Endothelial cell of umbilical vein (primary cell): ENCODE measurements at regions not wholly inside any gene's neighbourhood (a gene's known extent, or its start where the extent isn't known, plus 50 kb on each side); places are given as distances from the start of the nearest gene placed in this dataset.

ENCODE experiments used
- BruUV-seq: library from RNA; stranded (reverse); fragments of 400-500 nt; replicated peaks from 2 replicates; lab custom pipeline; 2021; lab: Mats Ljungman, UMichigan
- CTCF ChIA-PET: fragments of 300-600, 350-600 bp; sonication (Branson Sonifier 250); formaldehyde crosslinking; loops from one replicate; lab custom pipeline; 2021; ENCODE audit warnings: antibody characterized with exemption, inconsistent platforms; lab: Charles Lee
- POLR2A ChIA-PET: fragments of 300-600, 350-600 bp; sonication (Branson Sonifier 250); formaldehyde crosslinking; loops from one replicate; lab custom pipeline; 2021; ENCODE audit warnings: antibody characterized with exemption, inconsistent platforms; lab: Charles Lee
- DNase-seq: peaks from one replicate; pipeline ENCODE4 v3.0.0-alpha.2; 2011; ENCODE audit warnings: low read depth, low spot score
- FAIRE-seq: peaks from 2 replicates; lab custom pipeline; 2011; peaks lifted over from hg19 to GRCh38; lab: Jason Lieb, UNC
- H2AFZ ChIP-seq: 2 replicates; pipeline ENCODE4 v1.6.0; 2012; ENCODE audit warnings: low read depth, low read length, control low read depth, inconsistent platforms
- H3K27ac ChIP-seq: 2 replicates; pipeline ENCODE4 v1.5.1; 2011; ENCODE audit warnings: low read depth, mild to moderate bottlenecking, control low read depth, low read length, moderate library complexity; ENCODE audit not compliant: insufficient read depth
- H3K27me3 ChIP-seq, 2 experiments: 2 replicates each; pipeline versions ENCODE4 v1.6.0 to v1.6.1; 2011; ENCODE audit warnings: low read length in 2 of 2, mixed read lengths in 1 of 2; ENCODE audit not compliant: control insufficient read depth in 2 of 2, insufficient read depth in 2 of 2
- H3K36me3 ChIP-seq, 2 experiments: 2 replicates in 1 of 2; 3 replicates in 1 of 2; pipeline ENCODE4 v1.5.1; 2011; ENCODE audit warnings: low read length in 2 of 2, mild to moderate bottlenecking in 1 of 2, moderate library complexity in 1 of 2; ENCODE audit not compliant: control insufficient read depth in 2 of 2, insufficient read depth in 2 of 2; ENCODE audit errors: extremely low read depth in 1 of 2
- H3K4me1 ChIP-seq: 3 replicates; pipeline ENCODE4 v1.5.1; 2011; ENCODE audit warnings: mild to moderate bottlenecking, low read length; ENCODE audit not compliant: control insufficient read depth, insufficient read depth; ENCODE audit errors: extremely low read depth
- H3K4me2 ChIP-seq: 2 replicates; pipeline ENCODE4 v1.6.1; 2011; ENCODE audit warnings: low read length, control low read depth, mixed read lengths; ENCODE audit not compliant: insufficient read depth
- H3K4me3 ChIP-seq, 3 experiments: fragments of 200-600 bp in 1 of 3; sonication (generic), shearing (Covaris generic) in 1 of 3; replicated peaks in 1 of 3; 2 replicates each; pipeline ENCODE4 v1.5.1; 2011 to 2016; ENCODE audit warnings: control low read depth in 3 of 3, low read length in 3 of 3, mild to moderate bottlenecking in 2 of 3, inconsistent platforms in 1 of 3, low read depth in 1 of 3, moderate library complexity in 1 of 3; ENCODE audit not compliant: insufficient read depth in 1 of 3
- H3K79me2 ChIP-seq: 2 replicates; pipeline ENCODE4 v1.6.0; 2012; ENCODE audit warnings: low read length, inconsistent platforms; ENCODE audit not compliant: control insufficient read depth, insufficient read depth
- H3K9ac ChIP-seq: replicated peaks from 2 replicates; pipeline ENCODE3; 2011; ENCODE audit warnings: low read length, control low read depth; ENCODE audit not compliant: insufficient read depth; ENCODE audit errors: extremely low read depth
- H3K9me1 ChIP-seq: replicated peaks from 3 replicates; pipeline ENCODE4 v1.6.0; 2011; ENCODE audit warnings: mild to moderate bottlenecking, low read length; ENCODE audit not compliant: control insufficient read depth, insufficient read depth; ENCODE audit errors: extremely low read depth
- H3K9me3 ChIP-seq: replicated peaks from 2 replicates; pipeline ENCODE4 v1.5.1; 2012; ENCODE audit warnings: low read length, inconsistent platforms; ENCODE audit not compliant: control insufficient read depth, insufficient read depth
- H4K20me1 ChIP-seq: replicated peaks from 2 replicates; pipeline ENCODE3; 2011; ENCODE audit warnings: mild to moderate bottlenecking, low read length; ENCODE audit not compliant: control insufficient read depth, insufficient read depth; ENCODE audit errors: extremely low read depth
- EZH2 ChIP-seq: IDR thresholded peaks from 2 replicates; pipeline ENCODE4 v1.6.1; 2012; ENCODE audit warnings: borderline replicate concordance, low read depth, mild to moderate bottlenecking, moderate library complexity, low read length, inconsistent platforms; ENCODE audit not compliant: severe bottlenecking
- FOS ChIP-seq: IDR thresholded peaks from 2 replicates; pipeline ENCODE4 v1.6.1; 2011; ENCODE audit warnings: mild to moderate bottlenecking, low read length, moderate library complexity, borderline replicate concordance; ENCODE audit not compliant: insufficient read depth
- GATA2 ChIP-seq: IDR thresholded peaks from 2 replicates; pipeline ENCODE4 v1.7.0; 2011; ENCODE audit warnings: low read depth, mild to moderate bottlenecking, moderate library complexity, mixed read lengths, low read length; ENCODE audit not compliant: insufficient read length, insufficient read depth
- JUN ChIP-seq: IDR thresholded peaks from 2 replicates; pipeline ENCODE4 v1.6.1; 2011; ENCODE audit warnings: borderline replicate concordance, low read depth; ENCODE audit not compliant: insufficient read length, insufficient read depth
- MAX ChIP-seq: IDR thresholded peaks from 2 replicates; pipeline ENCODE4 v1.6.1; 2011; ENCODE audit not compliant: insufficient read depth, insufficient read length
- MYC ChIP-seq: IDR thresholded peaks from one replicate; pipeline ENCODE4 v1.6.1; 2011; ENCODE audit warnings: mild to moderate bottlenecking, low read depth, low read length
- POLR2A ChIP-seq: IDR thresholded peaks from 2 replicates; pipeline ENCODE4 v1.6.1; 2012; ENCODE audit warnings: low read depth, mild to moderate bottlenecking, control low read depth, low read length
- POLR2AphosphoS5 ChIP-seq: IDR thresholded peaks from 2 replicates; pipeline ENCODE4 v1.6.1; 2012; ENCODE audit warnings: low read depth, mild to moderate bottlenecking, control low read depth, low read length, moderate library complexity; ENCODE audit not compliant: insufficient read depth
- dilution Hi-C: fragments of 300-500 bp; cut with MboI; formaldehyde crosslinking; loops from one replicate; pipeline ENCODE4 v1.15.0; 2019; ENCODE audit warnings: low sequenced_read_pairs; ENCODE audit not compliant: extremely low pct_ligation_motif_present
- intact Hi-C: fragments of 100-400 bp; cut with micrococcal nuclease; formaldehyde crosslinking; loops from one replicate; pipeline ENCODE4 v1.10.0; 2022
- TF ChIP-seq, protein P1 (sequence below), 2 donors: IDR thresholded peaks; 1 replicate in 1 of 2; 2 replicates in 1 of 2; pipeline ENCODE4 v1.5.1; 2011; ENCODE audit warnings: low read length in 2 of 2, mild to moderate bottlenecking in 2 of 2, moderate library complexity in 2 of 2, control low read depth in 1 of 2, inconsistent platforms in 1 of 2, low read depth in 1 of 2; ENCODE audit not compliant: insufficient read depth in 1 of 2; ENCODE audit errors: extremely low read depth in 1 of 2

DNA sequence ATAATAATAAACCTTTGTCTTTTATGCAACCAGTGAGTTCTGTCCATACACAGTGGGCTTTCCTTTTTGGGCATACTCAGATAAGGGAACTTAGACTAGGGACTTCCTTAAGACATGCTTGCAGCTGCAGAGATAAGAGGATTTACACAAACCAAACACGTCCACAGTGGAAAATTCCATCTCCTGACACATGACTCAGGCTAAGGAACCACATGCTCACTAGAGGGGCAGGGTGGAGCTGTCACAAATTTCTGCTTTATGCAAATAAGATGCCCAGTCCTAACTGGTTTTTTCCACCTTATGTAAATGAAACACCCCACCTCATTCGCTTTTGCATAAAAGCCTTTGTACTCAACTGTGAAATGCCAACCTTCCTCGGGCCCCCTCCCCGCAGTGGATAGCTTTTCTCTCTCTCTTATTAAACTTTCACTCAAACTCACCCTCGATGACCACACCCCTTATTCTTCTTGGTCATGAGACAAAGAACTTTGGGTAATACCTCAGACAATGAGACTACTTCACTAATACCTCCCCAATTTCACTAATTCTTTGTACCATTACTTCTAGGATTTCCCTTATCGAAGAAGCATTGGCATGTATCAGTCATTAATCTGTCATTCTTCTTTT is 170.3 kb upstream of the FTMT start:
- dilution Hi-C loops: no loop called here
- no peak for TF ChIP-seq POLR2A
- TF ChIP-seq FOS: no peak
- TF ChIP-seq, protein P1, sequence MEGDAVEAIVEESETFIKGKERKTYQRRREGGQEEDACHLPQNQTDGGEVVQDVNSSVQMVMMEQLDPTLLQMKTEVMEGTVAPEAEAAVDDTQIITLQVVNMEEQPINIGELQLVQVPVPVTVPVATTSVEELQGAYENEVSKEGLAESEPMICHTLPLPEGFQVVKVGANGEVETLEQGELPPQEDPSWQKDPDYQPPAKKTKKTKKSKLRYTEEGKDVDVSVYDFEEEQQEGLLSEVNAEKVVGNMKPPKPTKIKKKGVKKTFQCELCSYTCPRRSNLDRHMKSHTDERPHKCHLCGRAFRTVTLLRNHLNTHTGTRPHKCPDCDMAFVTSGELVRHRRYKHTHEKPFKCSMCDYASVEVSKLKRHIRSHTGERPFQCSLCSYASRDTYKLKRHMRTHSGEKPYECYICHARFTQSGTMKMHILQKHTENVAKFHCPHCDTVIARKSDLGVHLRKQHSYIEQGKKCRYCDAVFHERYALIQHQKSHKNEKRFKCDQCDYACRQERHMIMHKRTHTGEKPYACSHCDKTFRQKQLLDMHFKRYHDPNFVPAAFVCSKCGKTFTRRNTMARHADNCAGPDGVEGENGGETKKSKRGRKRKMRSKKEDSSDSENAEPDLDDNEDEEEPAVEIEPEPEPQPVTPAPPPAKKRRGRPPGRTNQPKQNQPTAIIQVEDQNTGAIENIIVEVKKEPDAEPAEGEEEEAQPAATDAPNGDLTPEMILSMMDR (IDR thresholded peaks at IDR 0.05; ENCODE audit: extremely low read depth in 1 of 2, insufficient read depth in 1 of 2, low read depth in 1 of 2, low read length in 2 of 2): no peak
- TF ChIP-seq MYC: no peak
- TF ChIP-seq GATA2: no peak
- no peak for TF ChIP-seq POLR2AphosphoS5
- no peak for TF ChIP-seq MAX
- no peak for TF ChIP-seq EZH2
- no peak for TF ChIP-seq JUN
- no TSS peak for BruUV-seq
- H3K4me1 ChIP-seq: no peaks in the 10 kb centered on the region
- no peak for FAIRE-seq
- H3K9me1 ChIP-seq: no peaks in the 10 kb centered on the region
- H3K79me2 ChIP-seq: no peaks in the 10 kb centered on the region
- no peak overlapping the region for H3K27ac ChIP-seq
- no peak overlapping the region for H3K4me3 ChIP-seq
- H2AFZ ChIP-seq: no peak overlapping the region
- intact Hi-C loops: no loop called here
- no peaks in the 10 kb centered on the region for H3K9me3 ChIP-seq
- H3K36me3 ChIP-seq: no peaks in the 10 kb centered on the region
- ChIA-PET CTCF (no interaction called here), POLR2A (no interaction called here)
- no peak for DNase-seq
- no peak overlapping the region for H3K9ac ChIP-seq
- no peaks in the 10 kb centered on the region for H3K27me3 ChIP-seq
- no peaks in the 10 kb centered on the region for H4K20me1 ChIP-seq
- no peak overlapping the region for H3K4me2 ChIP-seq
